Ramos (cell line): ENCODE measurements at regions not wholly inside any gene's neighbourhood (a gene's known extent, or its start where the extent isn't known, plus 50 kb on each side); places are given as distances from the start of the nearest gene placed in this dataset.

Experiments
- in situ Hi-C: fragments of 300-500 bp; cut with MboI; formaldehyde crosslinking; loops from one replicate; pipeline ENCODE4 v1.14.3; 2022; ENCODE audit warnings: low sequenced_read_pairs; ENCODE audit not compliant: unreplicated experiment

GRCh38 chr5:74957029-74957784 lies 91.0 kb upstream of the FAM169A start:
- in situ Hi-C loops: no loop called here

GRCh38 chr5:74956278-74956677 lies 90.1 kb upstream of the FAM169A start:
- in situ Hi-C loops: no loop called here

- in situ Hi-C loops: no loop called here
Measured at GRCh38 chr5:74954919-74955318, 88.7 kb upstream of the FAM169A start.

GRCh38 chr5:74953937-74954720 lies 87.9 kb upstream of the FAM169A start:
- in situ Hi-C loops: no loop called here

GRCh38 chr5:74953554-74953936 lies 87.4 kb upstream of the FAM169A start:
- in situ Hi-C loops: no loop called here

GRCh38 chr5:74952406-74952805 lies 86.2 kb upstream of the FAM169A start:
- in situ Hi-C loops: no loop called here

- in situ Hi-C loops: no loop called here
Measured at GRCh38 chr5:74951865-74952264, 85.7 kb upstream of the FAM169A start.

- in situ Hi-C loops: no loop called here
Measured at GRCh38 chr5:74950836-74951515, 84.8 kb upstream of the FAM169A start.

- in situ Hi-C loops: no loop called here
Measured at GRCh38 chr5:74949976-74950375, 83.8 kb upstream of the FAM169A start.

GRCh38 chr5:74948031-74948546 lies 81.9 kb upstream of the FAM169A start:
- in situ Hi-C loops: no loop called here

GRCh38 chr5:74946471-74946870 lies 80.3 kb upstream of the FAM169A start:
- in situ Hi-C loops: no loop called here

GRCh38 chr5:74945561-74946165 lies 79.5 kb upstream of the FAM169A start:
- in situ Hi-C loops: no loop called here

GRCh38 chr5:74943905-74944304 lies 77.7 kb upstream of the FAM169A start:
- in situ Hi-C loops: no loop called here

GRCh38 chr5:74942622-74943286 lies 76.6 kb upstream of the FAM169A start:
- in situ Hi-C loops: no loop called here

GRCh38 chr5:74940782-74941353 lies 74.7 kb upstream of the FAM169A start:
- in situ Hi-C loops: no loop called here

- in situ Hi-C loops: no loop called here
Measured at GRCh38 chr5:74938250-74938933, 72.2 kb upstream of the FAM169A start.

- in situ Hi-C loops: no loop called here
Measured at GRCh38 chr5:74935752-74936091, 69.5 kb upstream of the FAM169A start.

- in situ Hi-C loops: no loop called here
Measured at GRCh38 chr5:74934949-74935751, 69.0 kb upstream of the FAM169A start.
